OCI-LY7 (cell line): ENCODE measurements at regions not wholly inside any gene's neighbourhood (a gene's known extent, or its start where the extent isn't known, plus 50 kb on each side); places are given as distances from the start of the nearest gene placed in this dataset.

Source experiments
- BruUV-seq: library from RNA; stranded (reverse); fragments of 400-500 nt; replicated peaks from 2 replicates; lab custom pipeline; 2021; lab: Mats Ljungman, UMichigan
- CTCF ChIA-PET: fragments of 300-600 bp; sonication (Branson Sonifier 250); formaldehyde crosslinking; loops from one replicate; lab custom pipeline; 2022; ENCODE audit warnings: antibody characterized with exemption; ENCODE audit not compliant: unreplicated experiment; lab: Charles Lee
- POLR2A ChIA-PET: fragments of 300-600 bp; sonication (Branson Sonifier 250); formaldehyde crosslinking; loops from one replicate; lab custom pipeline; 2022; ENCODE audit warnings: antibody characterized with exemption; lab: Charles Lee
- DNase-seq: peaks from one replicate; pipeline ENCODE4 v3.0.0-alpha.2; 2015; ENCODE audit warnings: low spot score
- H2AFZ ChIP-seq: fragments of 200-600 bp; sonication (generic), shearing (Covaris generic); 2 replicates; pipeline ENCODE4 v1.6.1; 2014; ENCODE audit warnings: mild to moderate bottlenecking, antibody characterized with exemption, low read length, moderate library complexity
- H3K27ac ChIP-seq: fragments of 200-600 bp; sonication (generic); 2 replicates; pipeline ENCODE4 v1.5.1; 2014; ENCODE audit warnings: mixed run types, low read depth, mild to moderate bottlenecking, moderate library complexity, low read length, inconsistent platforms; ENCODE audit not compliant: poor library complexity, severe bottlenecking
- H3K36me3 ChIP-seq: fragments of 200-600 bp; sonication (generic); 2 replicates; pipeline ENCODE4 v1.6.1; 2014; ENCODE audit warnings: mild to moderate bottlenecking, antibody characterized with exemption, low read length, moderate library complexity, mixed read lengths; ENCODE audit not compliant: insufficient read depth
- H3K4me1 ChIP-seq: fragments of 200-600 bp; sonication (generic); 2 replicates; pipeline ENCODE4 v1.5.1; 2014; ENCODE audit warnings: mild to moderate bottlenecking, low read length; ENCODE audit not compliant: insufficient read depth, poor library complexity, severe bottlenecking
- H3K4me2 ChIP-seq: fragments of 200-600 bp; sonication (generic); 2 replicates; pipeline ENCODE4 v1.6.1; 2014; ENCODE audit warnings: mild to moderate bottlenecking, low read length
- H3K4me3 ChIP-seq: fragments of 200-600 bp; sonication (generic); 2 replicates; pipeline ENCODE4 v1.5.1; 2014; ENCODE audit warnings: mild to moderate bottlenecking, low read depth, low read length; ENCODE audit not compliant: poor library complexity, severe bottlenecking
- H3K79me2 ChIP-seq: fragments of 200-600 bp; sonication (generic); 2 replicates; pipeline ENCODE4 v1.6.1; 2016; ENCODE audit warnings: low read depth, mild to moderate bottlenecking, low read length, moderate library complexity, mixed read lengths; ENCODE audit not compliant: insufficient read depth
- H3K9me2 ChIP-seq: fragments of 200-600 bp; sonication (generic); 2 replicates; pipeline ENCODE4 v1.6.1; 2016; ENCODE audit warnings: mild to moderate bottlenecking, low read length, mixed read lengths; ENCODE audit not compliant: insufficient read depth
- H3K9me3 ChIP-seq: fragments of 200-600 bp; sonication (generic); 2 replicates; pipeline ENCODE4 v1.6.1; 2014; ENCODE audit warnings: mild to moderate bottlenecking, mixed run types, low read length, mixed read lengths
- H4K20me1 ChIP-seq: fragments of 200-600 bp; sonication (generic); 2 replicates; pipeline ENCODE4 v1.6.1; 2014; ENCODE audit warnings: mild to moderate bottlenecking, antibody characterized with exemption, low read length, moderate library complexity, mixed read lengths; ENCODE audit not compliant: insufficient read depth
- CTCF ChIP-seq: fragments of 200-600 bp; sonication (generic); conservative IDR thresholded peaks from 2 replicates; pipeline ENCODE4 v1.5.1; 2014; ENCODE audit warnings: mild to moderate bottlenecking, antibody characterized with exemption, low read length, moderate library complexity, mixed read lengths
- EZH2phosphoT487 ChIP-seq: fragments of 200-600 bp; sonication (generic); IDR thresholded peaks from 2 replicates; pipeline ENCODE4 v1.6.1; 2018; ENCODE audit warnings: low read depth, borderline replicate concordance, mild to moderate bottlenecking, mixed run types, antibody characterized with exemption, low read length, moderate library complexity, mixed read lengths
- intact Hi-C: fragments of 100-400 bp; cut with micrococcal nuclease; formaldehyde crosslinking; loops from one replicate; pipeline ENCODE4 v1.10.0; 2022; ENCODE audit not compliant: unreplicated experiment

DNA sequence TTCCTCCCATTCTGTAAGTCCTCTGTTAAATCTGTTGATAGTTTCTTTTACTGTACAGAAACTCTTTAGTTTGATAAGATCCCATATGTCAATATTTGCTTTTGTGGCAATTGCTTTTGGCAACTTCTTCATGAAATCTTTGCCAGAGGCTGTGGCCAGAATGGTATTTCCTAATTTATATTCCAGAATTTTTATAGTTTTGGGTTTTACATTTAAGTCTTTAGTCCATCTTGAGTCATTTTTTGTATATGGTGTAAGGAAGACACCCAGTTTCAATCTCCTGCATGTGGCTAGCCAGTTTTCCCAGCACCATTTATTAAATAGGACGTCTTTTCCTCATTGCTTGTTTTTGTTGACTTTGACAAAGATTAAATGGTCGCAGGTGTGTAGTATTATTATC is 372.4 kb upstream of the CADM2 start:
- no TSS peak for BruUV-seq
- CTCF ChIA-PET: no interaction called here
- Histone ChIP-seq H3K79me2 (no peaks in the 10 kb centered on the region), H3K9me2 (no peaks in the 10 kb centered on the region), H4K20me1 (no peaks in the 10 kb centered on the region), H3K4me1 (no peaks in the 10 kb centered on the region), H3K9me3 (no peaks in the 10 kb centered on the region), H2AFZ (no peak overlapping the region), H3K36me3 (no peaks in the 10 kb centered on the region), H3K27ac (no peak overlapping the region), H3K4me2 (no peak overlapping the region), H3K4me3 (no peak overlapping the region)
- POLR2A ChIA-PET: interaction anchor here (0.5 kb wide), 1 partner anchor 24 kb away, joined by 3 read pairs; no protein-coding TSS in a partner anchor
- intact Hi-C loops: no loop called here
- no peak for TF ChIP-seq EZH2phosphoT487
- TF ChIP-seq CTCF: no peak
- DNase-seq: no peak

- no peaks in the 10 kb centered on the region for H3K36me3 ChIP-seq
- no peak overlapping the region for H3K4me2 ChIP-seq
- no TSS peak for BruUV-seq
- H4K20me1 ChIP-seq: no peaks in the 10 kb centered on the region
- no peaks in the 10 kb centered on the region for H3K79me2 ChIP-seq
- H3K27ac ChIP-seq: no peak overlapping the region
- no peak for DNase-seq
- no peaks in the 10 kb centered on the region for H3K9me2 ChIP-seq
- POLR2A ChIA-PET: no interaction called here
- no peaks in the 10 kb centered on the region for H3K9me3 ChIP-seq
- no peak overlapping the region for H3K4me3 ChIP-seq
- no peak overlapping the region for H2AFZ ChIP-seq
- intact Hi-C loops: loop anchor here (1.0 kb wide), 1 partner anchor 30 kb away; no protein-coding TSS in a partner anchor
- CTCF ChIA-PET: no interaction called here
- TF ChIP-seq CTCF: no peak
- TF ChIP-seq EZH2phosphoT487: no peak
- no peaks in the 10 kb centered on the region for H3K4me1 ChIP-seq
Measured at GRCh38 chr3:84600703-84601225, 358.0 kb upstream of the CADM2 start.

- Histone ChIP-seq H3K9me3 (no peaks in the 10 kb centered on the region), H3K27ac (no peak overlapping the region), H3K4me3 (no peak overlapping the region), H4K20me1 (no peaks in the 10 kb centered on the region), H3K9me2 (no peaks in the 10 kb centered on the region), H3K79me2 (no peaks in the 10 kb centered on the region), H3K36me3 (no peaks in the 10 kb centered on the region), H2AFZ (no peak overlapping the region), H3K4me1 (no peaks in the 10 kb centered on the region), H3K4me2 (no peak overlapping the region)
- no peak for TF ChIP-seq CTCF
- TF ChIP-seq EZH2phosphoT487: no peak
- BruUV-seq: no TSS peak
- ChIA-PET CTCF (no interaction called here), POLR2A (interaction anchor here (0.6 kb wide), 1 partner anchor 137 kb away, joined by 3 read pairs; no protein-coding TSS in a partner anchor)
- peak; percentile 8 for DNase-seq
- intact Hi-C loops: loop anchor here (1.0 kb wide), 1 partner anchor 31 kb away; no protein-coding TSS in a partner anchor
Measured at GRCh38 chr3:84601303-84601702, 357.5 kb upstream of the CADM2 start.
